Dermis blood vessel endothelial cell (primary cell): ENCODE measurements at regions not wholly inside any gene's neighbourhood (a gene's known extent, or its start where the extent isn't known, plus 50 kb on each side); places are given as distances from the start of the nearest gene placed in this dataset.

Source experiments
- DNase-seq: peaks from one replicate; pipeline ENCODE4 v3.0.0; 2010

- no peak for DNase-seq
Measured at GRCh38 chr13:58827904-58828303, 1196.4 kb downstream of the PCDH17 start.

- no peak for DNase-seq
Measured at GRCh38 chr13:58830841-58831240, 1199.3 kb downstream of the PCDH17 start.

GRCh38 chr13:58838615-58839014, 1207.1 kb downstream of the PCDH17 start:
- DNase-seq, result no peak

GRCh38 chr13:58843071-58843470, 1211.5 kb downstream of the PCDH17 start:
- no peak for DNase-seq

DNA sequence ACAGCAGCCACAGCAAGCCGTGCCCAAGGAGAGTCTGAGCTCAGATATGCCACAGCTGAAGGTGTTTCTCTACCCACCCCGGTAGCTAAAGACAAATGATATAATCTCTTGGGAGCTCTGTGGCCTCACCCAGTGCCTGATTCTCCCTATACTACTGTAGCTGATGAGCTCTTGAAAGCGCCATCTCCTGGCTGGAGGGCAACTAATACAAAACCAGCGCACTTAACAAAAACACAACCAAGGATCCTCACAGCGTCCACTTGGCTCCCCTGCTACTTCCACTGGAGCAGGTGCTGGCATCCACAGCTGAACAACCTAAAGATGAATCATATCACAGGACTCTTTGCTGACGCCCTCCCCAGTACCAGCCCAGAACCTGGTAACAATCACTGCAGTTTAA, 1212.0 kb downstream of the PCDH17 start:
- no peak for DNase-seq

DNA sequence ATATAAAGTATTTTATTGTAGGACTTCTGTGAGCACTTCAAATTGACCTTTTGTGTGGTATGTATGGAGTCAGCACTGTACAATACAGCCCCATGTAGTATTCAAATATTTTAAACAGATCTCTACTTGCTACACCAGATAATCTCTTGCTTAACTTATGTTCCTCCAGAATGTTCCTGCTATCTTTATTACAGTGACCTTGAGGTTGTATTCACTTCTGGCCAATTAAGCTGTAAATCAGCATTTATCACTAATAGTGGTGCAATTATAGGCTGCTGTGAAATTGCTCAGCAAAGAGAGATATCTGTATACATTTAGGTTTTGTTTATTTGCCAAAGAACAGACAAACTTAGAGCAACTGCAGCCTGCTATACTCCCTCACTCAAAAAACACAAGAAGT, 1218.6 kb downstream of the PCDH17 start:
- DNase-seq, result no peak

GRCh38 chr13:58852076-58852475, 1220.5 kb downstream of the PCDH17 start:
- DNase-seq, result no peak

- no peak for DNase-seq
Measured at GRCh38 chr13:58855283-58855682, 1223.7 kb downstream of the PCDH17 start.

GRCh38 chr13:58858870-58859371, 1227.4 kb downstream of the PCDH17 start:
- no peak for DNase-seq

- DNase-seq, result no peak
Measured at GRCh38 chr13:58865286-58865685, 1233.7 kb downstream of the PCDH17 start.

DNA sequence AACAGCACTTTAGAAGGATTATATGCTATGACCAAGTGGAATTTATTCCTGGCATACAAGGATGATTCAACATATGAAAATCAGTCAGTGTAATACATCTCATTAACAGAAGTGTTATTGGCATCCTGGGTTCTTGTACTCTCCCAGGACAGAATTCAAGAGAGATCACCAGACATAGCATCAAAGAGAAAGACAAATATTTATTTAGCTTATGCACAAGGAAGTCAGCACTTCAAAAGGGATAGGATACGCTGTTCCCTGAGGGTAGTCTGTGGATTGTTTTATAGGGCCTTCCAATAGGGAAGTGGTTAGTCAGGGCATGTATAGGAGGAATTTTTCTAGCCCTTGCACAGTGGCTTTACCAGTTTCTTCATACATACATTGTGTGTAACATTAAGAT, 1238.0 kb downstream of the PCDH17 start:
- no peak for DNase-seq

- DNase-seq, result no peak
Measured at GRCh38 chr13:58876473-58876872, 1244.9 kb downstream of the PCDH17 start.

- DNase-seq, result no peak
Measured at GRCh38 chr13:58879114-58879513, 1247.6 kb downstream of the PCDH17 start.

GRCh38 chr13:58882516-58882915, 1251.0 kb downstream of the PCDH17 start:
- DNase-seq, result no peak

DNA sequence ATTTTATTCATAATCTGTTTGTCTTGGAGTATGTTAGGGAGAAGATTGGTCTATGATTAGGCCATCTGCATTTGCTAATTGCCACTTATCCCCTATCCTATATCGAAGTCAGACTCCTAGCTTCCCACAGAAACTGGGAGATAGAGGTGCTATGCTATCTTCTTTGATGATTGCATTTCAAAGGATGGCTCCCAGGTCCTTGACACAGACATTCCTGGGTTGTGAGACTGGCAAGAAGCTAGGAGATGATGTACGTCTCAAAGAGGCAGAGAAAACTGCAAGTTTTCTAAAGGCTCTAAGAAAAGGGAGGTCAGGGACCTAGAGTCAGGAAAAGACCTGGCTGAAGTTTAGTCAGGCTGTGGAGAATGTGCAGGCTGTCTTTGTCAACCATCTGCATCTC, 1251.9 kb downstream of the PCDH17 start:
- DNase-seq, result no peak

GRCh38 chr13:58884353-58885209, 1253.0 kb downstream of the PCDH17 start:
- no peak for DNase-seq

DNA sequence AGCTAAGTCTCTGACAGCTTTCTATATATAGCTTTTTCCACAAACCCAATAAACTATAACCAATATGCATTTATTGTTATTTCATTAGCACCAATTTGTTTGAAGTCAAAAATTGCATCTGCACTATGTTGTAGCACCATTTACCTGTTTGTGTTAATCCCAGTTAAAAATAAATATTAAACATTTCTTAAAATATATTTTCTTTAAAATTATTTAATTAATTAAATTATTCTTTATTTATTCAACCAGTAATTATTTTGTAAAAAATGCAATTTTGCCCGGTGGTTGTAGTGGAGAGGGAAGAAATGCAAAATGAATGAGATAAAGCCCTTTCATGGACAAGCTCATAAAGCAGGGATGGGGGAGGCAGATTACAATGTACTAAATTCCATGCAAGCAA, 1257.9 kb downstream of the PCDH17 start:
- DNase-seq, result no peak

DNA sequence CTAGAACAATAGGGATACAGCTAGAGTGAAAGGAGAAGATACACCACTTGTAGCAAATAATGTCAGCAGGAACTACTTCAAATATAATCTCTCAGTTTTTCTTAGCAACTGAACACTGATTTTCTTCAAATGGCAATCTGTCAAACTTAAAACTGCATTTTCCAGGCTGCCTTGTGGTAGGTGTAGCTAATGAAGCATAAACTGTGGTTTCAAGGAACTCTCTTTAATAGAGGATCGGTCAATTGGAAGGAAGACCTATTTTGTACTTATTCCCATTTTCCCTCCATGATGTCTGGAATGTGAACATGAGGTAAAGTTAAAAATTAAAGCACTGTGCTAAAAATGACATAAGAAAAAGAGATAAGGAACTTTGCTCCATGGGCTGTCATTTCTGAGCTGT, 1261.9 kb downstream of the PCDH17 start:
- no peak for DNase-seq

DNA sequence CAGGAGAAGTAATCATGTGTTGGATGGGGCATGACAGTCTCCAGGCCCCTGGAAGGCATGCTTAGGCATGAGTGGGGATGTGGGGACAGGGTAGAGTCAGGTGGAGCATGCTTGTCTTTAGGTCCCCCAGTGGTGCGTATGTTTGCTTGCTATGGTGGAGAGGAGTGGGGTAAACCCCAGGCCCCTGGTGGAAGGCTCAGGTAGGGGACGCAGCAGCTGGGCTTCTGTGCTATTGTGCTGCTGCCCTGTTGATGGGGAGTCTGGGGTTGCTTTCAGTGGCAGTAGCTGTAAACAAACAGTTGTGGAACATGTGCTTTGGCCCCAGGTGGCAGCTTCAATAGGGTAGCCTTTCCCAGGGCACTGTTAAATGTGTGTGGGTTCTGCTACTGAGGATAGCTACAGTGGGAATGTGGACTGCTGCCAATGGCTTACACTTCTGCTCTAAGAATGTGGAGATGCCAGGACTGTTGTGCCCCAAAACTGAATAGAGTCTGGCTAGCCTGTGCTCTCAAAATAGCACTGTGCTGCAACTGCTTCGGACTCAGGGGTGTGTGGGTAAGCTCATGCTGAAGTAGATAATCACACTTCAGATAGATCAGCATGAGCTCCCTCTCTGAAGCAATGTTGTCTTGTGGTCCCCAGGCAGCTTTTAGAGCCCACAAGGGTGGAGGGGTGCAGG, 1257.3 kb downstream of the DIAPH3 start:
- DNase-seq, result no peak

GRCh38 chr13:58907347-58907746, 1256.4 kb downstream of the DIAPH3 start:
- DNase-seq, result no peak

GRCh38 chr13:58908019-58908679, 1255.6 kb downstream of the DIAPH3 start:
- DNase-seq, result no peak

DNA sequence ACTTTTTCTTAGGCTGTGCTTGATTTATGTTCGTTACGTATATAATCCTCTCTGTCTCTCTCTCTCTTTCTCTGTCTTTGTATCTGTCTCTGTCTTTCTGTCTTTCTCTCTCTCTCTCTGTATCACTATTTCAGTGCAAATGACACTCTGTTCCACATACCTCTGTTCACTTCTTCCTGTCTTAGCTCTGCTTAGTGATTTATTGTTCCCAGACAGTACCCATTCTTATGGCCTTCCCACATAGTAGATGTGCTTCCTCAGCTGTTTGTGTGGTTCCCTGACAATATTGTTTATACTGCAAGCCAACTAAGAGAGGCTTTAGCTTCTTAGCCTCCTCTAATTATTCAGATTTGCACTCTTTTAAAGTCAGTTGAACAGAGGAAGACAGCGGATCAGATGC, 1244.2 kb downstream of the DIAPH3 start:
- DNase-seq, result no peak

DNA sequence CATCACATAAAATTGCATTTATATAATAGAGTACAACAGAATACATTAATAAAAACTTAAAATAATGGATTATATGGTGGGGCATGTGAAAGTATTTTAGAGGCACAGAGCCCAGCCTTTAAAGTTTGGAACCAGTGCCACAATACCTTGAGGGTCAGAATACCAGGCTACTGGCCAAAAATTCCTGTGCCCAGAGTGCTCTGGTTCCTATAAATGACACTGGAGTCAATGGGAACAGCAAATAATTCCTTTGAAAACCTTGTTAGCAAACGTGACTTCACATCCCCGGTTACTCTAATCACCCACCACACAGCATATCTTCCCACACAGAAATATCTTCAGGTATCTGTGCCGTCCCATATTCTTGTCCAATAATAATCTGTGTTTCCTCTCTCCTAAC, 1242.6 kb downstream of the DIAPH3 start:
- no peak for DNase-seq

DNA sequence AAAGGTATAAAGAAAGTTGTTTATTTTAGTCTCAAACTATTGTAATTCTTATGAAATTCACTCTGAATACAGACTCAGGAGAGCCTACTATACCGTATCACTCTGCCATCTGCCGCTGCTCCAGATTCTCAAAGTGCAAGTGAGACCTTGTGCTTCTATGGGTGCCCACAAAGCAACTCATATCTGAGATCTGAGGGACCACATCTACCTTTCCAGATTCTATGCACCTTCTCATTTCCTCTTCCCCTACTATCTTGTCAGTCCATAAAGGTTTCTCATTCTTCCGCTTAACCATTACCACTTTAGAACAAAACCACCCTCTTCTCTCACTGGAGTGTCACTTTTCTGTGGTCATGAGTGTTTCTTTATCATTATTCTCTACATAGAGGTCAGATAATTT, 1236.9 kb downstream of the DIAPH3 start:
- no peak for DNase-seq
